Upper lobe of left lung (tissue), 4 donors: ENCODE measurements at regions not wholly inside any gene's neighbourhood (a gene's known extent, or its start where the extent isn't known, plus 50 kb on each side); places are given as distances from the start of the nearest gene placed in this dataset.

Source experiments
- CTCF ChIP-seq, 6 experiments: fragments of 450-650 bp in 4 of 6; fragments of 200-600 bp in 2 of 6; sonication (generic) in 2 of 6; IDR thresholded peaks; one replicate each; pipeline ENCODE4 v1.5.1; 2016 to 2019; ENCODE audit warnings: antibody characterized with exemption in 6 of 6
- POLR2A ChIP-seq, 4 donors: fragments of 450-650 bp; IDR thresholded peaks; one replicate each; pipeline ENCODE4 v1.5.1; 2016 to 2017; ENCODE audit warnings: antibody characterized with exemption in 4 of 4, mild to moderate bottlenecking in 2 of 4
- POLR2AphosphoS5 ChIP-seq, 2 donors: sonication (generic); formaldehyde crosslinking; IDR thresholded peaks; one replicate each; pipeline ENCODE4 v1.5.1; 2017; ENCODE audit warnings: antibody characterized with exemption in 2 of 2

DNA sequence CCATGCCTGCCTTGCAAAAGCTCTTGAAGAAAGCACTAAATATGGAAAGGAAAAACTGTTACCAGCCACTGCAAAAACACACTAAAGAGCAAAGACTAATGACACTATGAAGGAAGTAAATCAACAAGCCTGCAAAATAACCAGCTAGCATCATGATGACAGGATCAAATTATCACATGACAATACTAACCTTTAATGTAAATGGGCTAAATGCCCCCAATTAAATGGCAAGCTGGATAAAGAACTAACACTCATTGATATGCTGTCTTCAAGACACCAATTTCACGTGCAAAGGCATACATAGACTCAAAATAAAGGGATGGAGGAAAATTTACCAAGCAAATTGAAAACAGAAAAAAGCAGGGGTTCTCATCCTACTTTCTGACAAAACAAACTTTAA, 231.8 kb upstream of the RGMB start:
- TF ChIP-seq CTCF (IDR thresholded peaks at IDR 0.05), result no peak
- TF ChIP-seq POLR2AphosphoS5 (IDR thresholded peaks at IDR 0.05), result no peak
- no peak for TF ChIP-seq POLR2A (IDR thresholded peaks at IDR 0.05)
